T-helper 1 cell treated with Interleukin-12 subunit alpha and Interleukin-12 subunit beta and Interleukin-4 antibody, amounts not matched to agents 30 μg/mL and 1 μg/mL, for 36 hours (primary cell): ENCODE measurements at regions not wholly inside any gene's neighbourhood (a gene's known extent, or its start where the extent isn't known, plus 50 kb on each side); places are given as distances from the start of the nearest gene placed in this dataset.
"Not testable (repeated sequence)": the region's sequence is repeated elsewhere in the genome, so short reads cannot be mapped to it uniquely, and the experiment has no call there.

Experiments used
- H3K27ac Mint-ChIP-seq: one replicate; pipeline ENCODE4 v1.8.0; 2021; ENCODE audit warnings: mild to moderate bottlenecking, mixed read lengths
- H3K27me3 Mint-ChIP-seq: one replicate; pipeline ENCODE4 v1.8.0; 2021; ENCODE audit warnings: low read depth, mixed read lengths
- H3K36me3 Mint-ChIP-seq: one replicate; pipeline ENCODE4 v1.8.0; 2021; ENCODE audit warnings: low read depth, mixed read lengths
- H3K4me1 Mint-ChIP-seq: one replicate; pipeline ENCODE4 v1.8.0; 2021; ENCODE audit warnings: low read depth, mixed read lengths
- H3K4me3 Mint-ChIP-seq: one replicate; pipeline ENCODE4 v1.8.0; 2021; ENCODE audit warnings: mild to moderate bottlenecking, moderate library complexity, mixed read lengths
- H3K9me3 Mint-ChIP-seq: one replicate; pipeline ENCODE4 v1.8.0; 2021; ENCODE audit warnings: mixed read lengths

GRCh38 chr5:143953851-143954250, 141.9 kb downstream of the HMHB1 start:
- no peak overlapping the region for H3K27ac Mint-ChIP-seq
- H3K36me3 Mint-ChIP-seq, result peaks cover 4% of the 10 kb centered on the region
- no peaks in the 10 kb centered on the region for H3K9me3 Mint-ChIP-seq
- no peaks in the 10 kb centered on the region for H3K4me1 Mint-ChIP-seq
- no peak overlapping the region for H3K4me3 Mint-ChIP-seq
- peaks cover 16% of the 10 kb centered on the region for H3K27me3 Mint-ChIP-seq

- Mint-ChIP-seq H3K9me3 (no peaks in the 10 kb centered on the region), H3K36me3 (peaks cover 4% of the 10 kb centered on the region), H3K27ac (no peak overlapping the region), H3K4me1 (no peaks in the 10 kb centered on the region), H3K4me3 (no peak overlapping the region), H3K27me3 (peaks cover 14% of the 10 kb centered on the region)
Observed at GRCh38 chr5:143955141-143955540, 143.2 kb downstream of the HMHB1 start.

- peaks cover 14% of the 10 kb centered on the region for H3K27me3 Mint-ChIP-seq
- no peaks in the 10 kb centered on the region for H3K9me3 Mint-ChIP-seq
- no peak overlapping the region for H3K4me3 Mint-ChIP-seq
- H3K4me1 Mint-ChIP-seq, result no peaks in the 10 kb centered on the region
- H3K36me3 Mint-ChIP-seq, result peaks cover 4% of the 10 kb centered on the region
- no peak overlapping the region for H3K27ac Mint-ChIP-seq
Observed at GRCh38 chr5:143957455-143957854, 145.5 kb downstream of the HMHB1 start.

DNA sequence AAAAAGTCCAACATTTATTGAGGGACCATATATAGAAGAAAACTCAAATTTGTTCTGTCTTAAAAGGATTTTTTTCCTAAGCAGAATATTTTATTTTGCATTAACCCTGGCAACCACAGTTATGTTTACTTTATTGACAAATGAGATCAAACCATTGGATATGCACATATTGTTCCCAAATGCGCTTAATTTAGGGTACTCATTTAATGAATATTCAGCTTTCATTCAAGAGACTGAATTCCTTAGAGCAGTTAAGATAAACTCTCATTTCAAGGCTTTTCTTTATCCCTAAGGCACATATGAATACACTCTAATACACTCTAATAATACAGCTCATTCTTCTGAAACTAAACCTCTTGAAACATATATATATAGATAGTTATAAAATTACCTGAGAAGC, 150.2 kb downstream of the HMHB1 start:
- H3K4me1 Mint-ChIP-seq, result peaks cover 3% of the 10 kb centered on the region
- no peaks in the 10 kb centered on the region for H3K36me3 Mint-ChIP-seq
- H3K27me3 Mint-ChIP-seq, result peaks cover 6% of the 10 kb centered on the region
- no peak overlapping the region for H3K4me3 Mint-ChIP-seq
- H3K27ac Mint-ChIP-seq, result no peak overlapping the region
- no peaks in the 10 kb centered on the region for H3K9me3 Mint-ChIP-seq

GRCh38 chr5:143964919-143965318, 153.0 kb downstream of the HMHB1 start:
- H3K27ac Mint-ChIP-seq, result no peak overlapping the region

DNA sequence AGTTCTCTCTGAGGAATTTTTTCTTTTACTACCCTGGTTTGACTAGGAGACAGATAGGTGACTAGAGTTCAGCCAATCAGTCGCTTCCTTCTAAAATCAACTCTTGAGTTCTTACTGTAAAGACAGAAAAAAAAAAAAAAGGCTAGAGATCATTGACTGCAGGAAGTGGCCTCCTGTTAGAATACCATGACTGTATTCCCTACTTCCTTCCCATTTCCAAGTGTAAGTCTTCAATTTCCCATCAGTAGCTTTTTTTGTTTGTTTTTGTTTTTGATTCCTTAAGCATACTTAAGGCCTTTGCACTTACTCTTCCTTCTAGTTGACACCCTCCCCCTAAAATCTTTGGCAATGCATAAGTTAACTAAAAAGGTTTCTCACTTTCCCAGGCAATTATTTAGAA, 154.3 kb downstream of the HMHB1 start:
- H3K36me3 Mint-ChIP-seq, result no peaks in the 10 kb centered on the region
- no peak overlapping the region for H3K27ac Mint-ChIP-seq
- H3K9me3 Mint-ChIP-seq, result no peaks in the 10 kb centered on the region
- H3K4me1 Mint-ChIP-seq, result peaks cover 3% of the 10 kb centered on the region
- peaks cover 29% of the 10 kb centered on the region for H3K27me3 Mint-ChIP-seq
- H3K4me3 Mint-ChIP-seq, result no peak overlapping the region

More at GRCh38 chr5:143964919-143965318, 153.0 kb downstream of the HMHB1 start:
- Mint-ChIP-seq H3K4me3 (no peak overlapping the region), H3K9me3 (no peaks in the 10 kb centered on the region), H3K36me3 (no peaks in the 10 kb centered on the region), H3K27me3 (peaks cover 15% of the 10 kb centered on the region), H3K4me1 (peaks cover 3% of the 10 kb centered on the region)

- Mint-ChIP-seq H3K36me3 (no peaks in the 10 kb centered on the region), H3K27me3 (peaks cover 33% of the 10 kb centered on the region), H3K4me3 (no peak overlapping the region), H3K27ac (no peak overlapping the region), H3K9me3 (no peaks in the 10 kb centered on the region), H3K4me1 (peaks cover 3% of the 10 kb centered on the region)
Observed at GRCh38 chr5:143968071-143968878, 156.3 kb downstream of the HMHB1 start.

GRCh38 chr5:143970159-143970558, 158.2 kb downstream of the HMHB1 start:
- Mint-ChIP-seq H3K27ac (no peak overlapping the region), H3K27me3 (peaks cover 29% of the 10 kb centered on the region), H3K36me3 (no peaks in the 10 kb centered on the region), H3K4me3 (no peak overlapping the region), H3K4me1 (peaks cover 3% of the 10 kb centered on the region), H3K9me3 (no peaks in the 10 kb centered on the region)

- H3K27ac Mint-ChIP-seq, result no peak overlapping the region
- H3K36me3 Mint-ChIP-seq, result no peaks in the 10 kb centered on the region
- peaks cover 29% of the 10 kb centered on the region for H3K27me3 Mint-ChIP-seq
- no peaks in the 10 kb centered on the region for H3K9me3 Mint-ChIP-seq
- no peaks in the 10 kb centered on the region for H3K4me1 Mint-ChIP-seq
- H3K4me3 Mint-ChIP-seq, result no peak overlapping the region
Observed at GRCh38 chr5:143972068-143972467, 160.1 kb downstream of the HMHB1 start.

GRCh38 chr5:143976055-143976454, 164.1 kb downstream of the HMHB1 start:
- Mint-ChIP-seq H3K4me3 (no peak overlapping the region), H3K27me3 (peaks cover 8% of the 10 kb centered on the region), H3K9me3 (no peaks in the 10 kb centered on the region), H3K27ac (no peak overlapping the region), H3K4me1 (no peaks in the 10 kb centered on the region), H3K36me3 (no peaks in the 10 kb centered on the region)

GRCh38 chr5:143977891-143978461, 166.0 kb downstream of the HMHB1 start:
- Mint-ChIP-seq H3K36me3 (no peaks in the 10 kb centered on the region), H3K27me3 (no peaks in the 10 kb centered on the region), H3K4me1 (no peaks in the 10 kb centered on the region), H3K9me3 (no peaks in the 10 kb centered on the region), H3K4me3 (no peak overlapping the region), H3K27ac (no peak overlapping the region)

DNA sequence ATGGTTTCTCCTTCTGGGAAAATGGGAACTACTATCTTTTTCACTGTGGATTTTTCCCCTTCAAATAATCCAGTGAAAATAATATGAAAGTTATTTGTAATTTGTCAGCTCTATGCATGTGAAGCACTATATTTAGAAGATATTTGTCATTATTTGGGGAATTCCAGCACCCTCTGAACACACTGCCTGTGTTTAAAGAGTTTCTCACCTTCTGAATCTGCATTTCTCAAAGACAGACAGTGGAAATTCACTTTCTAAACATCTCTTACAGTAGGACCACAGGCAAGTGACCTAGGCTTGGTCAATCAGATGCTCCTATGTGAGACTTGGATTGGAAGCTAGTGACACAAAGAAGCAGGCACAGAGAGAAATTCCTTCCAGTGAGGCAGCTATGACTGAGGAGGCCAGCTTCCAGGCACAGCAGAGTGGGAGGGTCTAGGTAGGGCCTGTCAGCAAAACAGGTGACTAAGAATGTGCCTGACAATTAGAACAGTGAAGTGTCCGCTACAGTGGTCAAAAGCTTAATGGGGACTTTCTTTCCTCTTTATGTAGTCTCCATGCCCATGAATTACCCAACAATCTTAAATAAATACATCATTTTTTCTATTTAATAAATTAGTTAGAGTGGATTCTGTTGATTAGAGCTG, 167.2 kb downstream of the HMHB1 start:
- Mint-ChIP-seq H3K27me3 (peaks cover 3% of the 10 kb centered on the region), H3K27ac (no peak overlapping the region)

DNA sequence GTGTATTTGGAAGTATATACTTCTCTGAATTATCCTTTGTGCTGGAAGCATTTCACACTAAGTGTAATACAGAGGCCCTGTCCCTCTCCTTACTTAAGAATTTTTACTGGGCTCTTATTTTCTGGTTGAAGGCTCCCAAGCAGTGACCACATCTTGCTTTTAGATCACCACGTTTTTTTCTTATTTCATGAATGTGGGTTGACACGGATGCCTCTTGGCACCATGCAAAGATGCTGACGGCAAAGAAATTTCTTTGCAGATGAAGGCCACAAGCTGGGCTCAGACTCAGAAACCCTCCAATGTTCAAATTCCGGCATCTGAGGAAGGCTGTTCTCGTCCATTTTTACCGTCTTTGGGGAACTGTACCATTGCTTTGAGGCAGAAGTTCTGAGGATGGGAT, 168.5 kb downstream of the HMHB1 start:
- H3K4me3 Mint-ChIP-seq, result no peak overlapping the region
- H3K9me3 Mint-ChIP-seq, result no peaks in the 10 kb centered on the region
- H3K27me3 Mint-ChIP-seq, result peaks cover 3% of the 10 kb centered on the region
- no peak overlapping the region for H3K27ac Mint-ChIP-seq
- H3K4me1 Mint-ChIP-seq, result no peaks in the 10 kb centered on the region
- H3K36me3 Mint-ChIP-seq, result no peaks in the 10 kb centered on the region

More for the DNA sequence above, 167.2 kb downstream of the HMHB1 start:
- Mint-ChIP-seq H3K4me1 (no peaks in the 10 kb centered on the region), H3K36me3 (no peaks in the 10 kb centered on the region), H3K4me3 (no peak overlapping the region), H3K9me3 (no peaks in the 10 kb centered on the region)

- not testable (repeated sequence) for H3K4me1 Mint-ChIP-seq, H3K27me3 Mint-ChIP-seq, H3K27ac Mint-ChIP-seq, H3K9me3 Mint-ChIP-seq, H3K36me3 Mint-ChIP-seq, H3K4me3 Mint-ChIP-seq
Observed at GRCh38 chr5:143982957-143983356, 171.0 kb downstream of the HMHB1 start.
